IPS-20b (cell line): ENCODE measurements at regions not wholly inside any gene's neighbourhood (a gene's known extent, or its start where the extent isn't known, plus 50 kb on each side); places are given as distances from the start of the nearest gene placed in this dataset.

Experiments
- H3K27ac ChIP-seq: one replicate; pipeline ENCODE4 v1.5.1; 2013; ENCODE audit warnings: low read length
- H3K27me3 ChIP-seq: 2 replicates; pipeline ENCODE4 v1.6.1; 2013; ENCODE audit warnings: mild to moderate bottlenecking, low read length, inconsistent platforms; ENCODE audit not compliant: insufficient read depth
- H3K36me3 ChIP-seq: 2 replicates; pipeline ENCODE4 v1.6.1; 2013; ENCODE audit warnings: low read depth, mild to moderate bottlenecking, inconsistent platforms, low read length, moderate library complexity; ENCODE audit not compliant: insufficient read depth
- H3K4me1 ChIP-seq: 2 replicates; pipeline ENCODE4 v1.6.1; 2013; ENCODE audit warnings: mild to moderate bottlenecking, control low read depth, inconsistent platforms, low read length, moderate library complexity; ENCODE audit not compliant: insufficient read depth
- H3K4me3 ChIP-seq: 2 replicates; pipeline ENCODE4 v1.5.1; 2013; ENCODE audit warnings: mild to moderate bottlenecking, low read length, inconsistent platforms
- H3K9ac ChIP-seq: 2 replicates; pipeline ENCODE4 v1.6.1; 2013; ENCODE audit warnings: low read depth, mild to moderate bottlenecking, inconsistent platforms, low read length, moderate library complexity
- H3K9me3 ChIP-seq: 2 replicates; pipeline ENCODE4 v1.6.1; 2013; ENCODE audit warnings: mild to moderate bottlenecking, low read depth, low read length, inconsistent platforms; ENCODE audit not compliant: insufficient read depth

GRCh38 chr10:129161150-129161549 is 305.9 kb upstream of the MGMT start:
- H3K27ac ChIP-seq = no peak overlapping the region

GRCh38 chr10:129163531-129163930 is 303.5 kb upstream of the MGMT start:
- Histone ChIP-seq H3K27ac (no peak overlapping the region), H3K27me3 (no peaks in the 10 kb centered on the region), H3K9ac (no peak overlapping the region), H3K36me3 (no peaks in the 10 kb centered on the region), H3K9me3 (no peaks in the 10 kb centered on the region), H3K4me1 (peaks cover 15% of the 10 kb centered on the region; the same call in 1 of the 2 replicates), H3K4me3 (no peak overlapping the region)

More at GRCh38 chr10:129161150-129161549, 305.9 kb upstream of the MGMT start:
- peaks cover 15% of the 10 kb centered on the region; the same call in 1 of the 2 replicates for H3K4me1 ChIP-seq
- no peak overlapping the region for H3K9ac ChIP-seq
- no peak overlapping the region for H3K4me3 ChIP-seq
- no peaks in the 10 kb centered on the region for H3K9me3 ChIP-seq
- no peaks in the 10 kb centered on the region for H3K27me3 ChIP-seq
- H3K36me3 ChIP-seq = no peaks in the 10 kb centered on the region

GRCh38 chr10:129165076-129165720 is 301.8 kb upstream of the MGMT start:
- H3K4me3 ChIP-seq = no peak overlapping the region
- H3K9me3 ChIP-seq = no peaks in the 10 kb centered on the region
- no peaks in the 10 kb centered on the region for H3K27me3 ChIP-seq
- H3K4me1 ChIP-seq = peaks cover 15% of the 10 kb centered on the region; the same call in 1 of the 2 replicates
- H3K36me3 ChIP-seq = no peaks in the 10 kb centered on the region
- H3K9ac ChIP-seq = no peak overlapping the region
- H3K27ac ChIP-seq = no peak overlapping the region

- Histone ChIP-seq H3K4me3 (no peak overlapping the region), H3K4me1 (peaks cover 14% of the 10 kb centered on the region; the same call in 1 of the 2 replicates), H3K36me3 (no peaks in the 10 kb centered on the region), H3K9me3 (no peaks in the 10 kb centered on the region), H3K27ac (no peak overlapping the region), H3K27me3 (no peaks in the 10 kb centered on the region), H3K9ac (no peak overlapping the region)
These were observed 301.3 kb upstream of the MGMT start for GRCh38 chr10:129165770-129166169.

- Histone ChIP-seq H3K9ac (no peak overlapping the region), H3K4me1 (no peaks in the 10 kb centered on the region), H3K27me3 (no peaks in the 10 kb centered on the region), H3K36me3 (no peaks in the 10 kb centered on the region), H3K27ac (no peak overlapping the region), H3K4me3 (no peak overlapping the region), H3K9me3 (no peaks in the 10 kb centered on the region)
These were observed 298.4 kb upstream of the MGMT start for GRCh38 chr10:129168660-129169059.

- no peak overlapping the region for H3K9ac ChIP-seq
- no peak overlapping the region for H3K4me3 ChIP-seq
These were observed 297.9 kb upstream of the MGMT start for GRCh38 chr10:129169115-129169514.

GRCh38 chr10:129170812-129171211 is 296.2 kb upstream of the MGMT start:
- H3K9me3 ChIP-seq = no peaks in the 10 kb centered on the region
- no peak overlapping the region for H3K4me3 ChIP-seq
- H3K27ac ChIP-seq = no peak overlapping the region
- H3K4me1 ChIP-seq = no peaks in the 10 kb centered on the region
- H3K36me3 ChIP-seq = no peaks in the 10 kb centered on the region
- no peak overlapping the region for H3K9ac ChIP-seq
- H3K27me3 ChIP-seq = no peaks in the 10 kb centered on the region

More at GRCh38 chr10:129169115-129169514, 297.9 kb upstream of the MGMT start:
- no peaks in the 10 kb centered on the region for H3K27me3 ChIP-seq
- H3K4me1 ChIP-seq = no peaks in the 10 kb centered on the region
- no peaks in the 10 kb centered on the region for H3K36me3 ChIP-seq
- H3K27ac ChIP-seq = no peak overlapping the region
- H3K9me3 ChIP-seq = no peaks in the 10 kb centered on the region

- Histone ChIP-seq H3K27me3 (no peaks in the 10 kb centered on the region), H3K9ac (no peak overlapping the region), H3K4me3 (no peak overlapping the region), H3K36me3 (no peaks in the 10 kb centered on the region), H3K27ac (no peak overlapping the region), H3K4me1 (no peaks in the 10 kb centered on the region), H3K9me3 (no peaks in the 10 kb centered on the region)
These were observed 295.2 kb upstream of the MGMT start for GRCh38 chr10:129171812-129172211.

- H3K36me3 ChIP-seq = no peaks in the 10 kb centered on the region
- no peak overlapping the region for H3K27ac ChIP-seq
- H3K27me3 ChIP-seq = no peaks in the 10 kb centered on the region
- H3K4me1 ChIP-seq = no peaks in the 10 kb centered on the region
- H3K9ac ChIP-seq = no peak overlapping the region
- H3K4me3 ChIP-seq = no peak overlapping the region
- no peaks in the 10 kb centered on the region for H3K9me3 ChIP-seq
These were observed 292.6 kb upstream of the MGMT start for GRCh38 chr10:129174232-129175014.

GRCh38 chr10:129179245-129179971 is 287.6 kb upstream of the MGMT start:
- Histone ChIP-seq H3K27ac (no peak overlapping the region), H3K4me3 (no peak overlapping the region), H3K9ac (no peak overlapping the region), H3K27me3 (no peaks in the 10 kb centered on the region), H3K4me1 (no peaks in the 10 kb centered on the region), H3K9me3 (no peaks in the 10 kb centered on the region), H3K36me3 (no peaks in the 10 kb centered on the region)

GRCh38 chr10:129179972-129180678 is 286.9 kb upstream of the MGMT start:
- Histone ChIP-seq H3K27me3 (no peaks in the 10 kb centered on the region), H3K4me1 (no peaks in the 10 kb centered on the region), H3K36me3 (no peaks in the 10 kb centered on the region), H3K4me3 (no peak overlapping the region), H3K9me3 (no peaks in the 10 kb centered on the region), H3K9ac (no peak overlapping the region), H3K27ac (no peak overlapping the region)
